AG04449 (cell line): ENCODE measurements at regions not wholly inside any gene's neighbourhood (a gene's known extent, or its start where the extent isn't known, plus 50 kb on each side); places are given as distances from the start of the nearest gene placed in this dataset.

Experiments used
- CTCF ChIA-PET: fragments of 350-600 bp; formaldehyde crosslinking; extraction: SDS; loops from one replicate; lab custom pipeline; 2021; ENCODE audit warnings: antibody characterized with exemption; lab: Yijun Ruan, JAX
- POLR2A ChIA-PET: fragments of 400-600, 350-600 bp; formaldehyde crosslinking; extraction: SDS; loops from one replicate; lab custom pipeline; 2020; ENCODE audit warnings: antibody characterized with exemption, inconsistent platforms; lab: Yijun Ruan, JAX
- DNase-seq: peaks from one replicate; pipeline ENCODE4 v3.0.0-alpha.2; 2010; ENCODE audit warnings: low read depth, low spot score
- H3K4me3 ChIP-seq: 2 replicates; pipeline ENCODE4 v1.5.1; 2011; ENCODE audit warnings: low read depth, mild to moderate bottlenecking, control low read depth, low read length
- CTCF ChIP-seq: IDR thresholded peaks from one replicate; pipeline ENCODE4 v1.5.1; 2011; ENCODE audit warnings: mild to moderate bottlenecking, moderate library complexity, low read length, control low read depth, inconsistent platforms; ENCODE audit not compliant: insufficient read depth; ENCODE audit errors: missing control alignments

- ChIA-PET CTCF (no interaction called here), POLR2A (no interaction called here)
- TF ChIP-seq CTCF: no peak
- no peak overlapping the region for H3K4me3 ChIP-seq
- DNase-seq: no peak
Measured at GRCh38 chr1:229089586-229090208, 181.2 kb upstream of the RAB4A start.

- CTCF ChIA-PET: interaction anchor here (0.6 to 1.1 kb wide), 2 partner anchors 138 to 393 kb away, joined by 3 read pairs; no protein-coding TSS in a partner anchor
- POLR2A ChIA-PET: no interaction called here
- DNase-seq: no peak
- no peak for TF ChIP-seq CTCF
- H3K4me3 ChIP-seq: no peak overlapping the region
Measured at GRCh38 chr1:229091721-229092136, 179.2 kb upstream of the RAB4A start.

GRCh38 chr1:229092377-229093237 lies 178.3 kb upstream of the RAB4A start:
- no peak for DNase-seq
- ChIA-PET CTCF (interaction anchor here (0.6 to 1.7 kb wide), 3 partner anchors 137 to 393 kb away, joined by 3 to 4 read pairs (median 3); partner anchors contain the start of gene RHOU), POLR2A (no interaction called here)
- H3K4me3 ChIP-seq: no peak overlapping the region
- no peak for TF ChIP-seq CTCF

DNA sequence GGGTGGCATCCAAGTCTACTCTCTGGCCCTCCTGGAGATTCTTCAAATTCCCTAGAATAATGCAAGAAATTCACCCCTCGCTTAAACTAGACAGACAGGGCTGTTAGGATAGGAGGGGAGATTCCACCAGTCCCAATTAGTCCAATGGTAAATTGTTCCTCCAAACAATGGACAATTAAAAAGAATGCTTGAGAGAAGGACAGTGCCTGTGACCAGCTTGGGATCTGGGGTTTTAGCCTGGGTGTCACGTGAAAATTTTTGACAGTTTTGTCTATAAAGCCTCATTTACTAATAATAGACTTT lies 177.7 kb upstream of the RAB4A start:
- H3K4me3 ChIP-seq: no peak overlapping the region
- ChIA-PET POLR2A (no interaction called here), CTCF (interaction anchor here (1.7 kb wide), 1 partner anchor 357 kb away, joined by 4 read pairs; the partner anchor contains the start of gene RHOU)
- no peak for DNase-seq
- TF ChIP-seq CTCF: no peak

DNA sequence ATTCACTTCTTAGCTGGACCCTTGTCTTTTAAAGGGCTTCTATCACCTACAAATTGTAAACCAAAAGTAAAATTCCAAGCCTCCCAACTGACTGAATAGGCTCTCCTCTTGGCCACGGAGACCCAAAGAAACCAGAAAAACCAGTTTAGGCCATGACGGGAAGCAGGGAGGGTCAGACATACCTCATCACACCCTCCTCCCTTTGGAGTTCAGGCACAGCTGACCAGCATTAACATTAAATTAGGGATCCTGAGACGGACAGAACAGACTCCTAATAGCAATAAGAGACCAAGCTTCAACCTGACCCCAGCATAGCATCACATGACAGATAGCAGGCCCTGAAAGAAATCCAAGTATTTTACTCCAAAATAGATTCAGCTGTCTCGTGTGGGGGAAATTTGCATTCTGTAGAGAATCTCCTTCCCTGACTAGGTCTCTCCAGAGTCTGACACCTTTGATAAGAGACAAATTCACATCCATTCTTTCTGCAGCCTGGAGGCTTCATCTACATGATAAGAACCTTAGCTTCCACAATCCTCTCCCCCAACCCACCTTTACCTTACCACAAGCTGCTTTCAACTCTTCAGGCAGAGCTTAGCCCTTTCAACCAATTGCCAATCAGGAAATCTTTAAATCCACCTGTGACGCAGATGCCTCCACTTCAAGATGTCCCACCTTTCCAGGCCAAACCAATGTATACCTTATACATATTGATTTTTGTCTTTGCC lies 177.1 kb upstream of the RAB4A start:
- no peak for DNase-seq
- POLR2A ChIA-PET: no interaction called here
- CTCF ChIA-PET: interaction anchor here (1.7 kb wide), 1 partner anchor 358 kb away, joined by 4 read pairs; the partner anchor contains the start of gene RHOU
- no peak for TF ChIP-seq CTCF
- no peak overlapping the region for H3K4me3 ChIP-seq
